K562 (cell line): ENCODE measurements at regions not wholly inside any gene's neighbourhood (a gene's known extent, or its start where the extent isn't known, plus 50 kb on each side); places are given as distances from the start of the nearest gene placed in this dataset.

Source experiments
- ATAC-seq: fragments of 200-7000 bp; cut with Tn5 transposase; 3 replicates; pipeline ENCODE4 v1.9.1; 2020; ENCODE audit warnings: moderate library complexity
- BruUV-seq: library from RNA; stranded (reverse); fragments of 400-500 nt; replicated peaks from 2 replicates; lab custom pipeline; 2021; lab: Mats Ljungman, UMichigan
- CTCF ChIA-PET: fragments of 300-600 bp; formaldehyde crosslinking; extraction: SDS; loops from one replicate; lab custom pipeline; 2021; ENCODE audit warnings: low intra/inter-chr PET ratio; lab: Yijun Ruan, JAX
- POLR2A ChIA-PET: fragments of 300-600, 350-650 bp; sonication (Branson Sonifier 250); formaldehyde crosslinking; extraction: SDS; loops from one replicate; lab custom pipeline; 2021; ENCODE audit warnings: antibody characterized with exemption, inconsistent platforms; lab: Yijun Ruan, JAX
- DNase-seq, 4 experiments: peaks; one replicate each; pipeline versions ENCODE4 v3.0.0 to v3.0.0-alpha.2; 2011 to 2018; ENCODE audit warnings: low spot score in 3 of 4, mixed read lengths in 3 of 4; ENCODE audit errors: extremely low read depth in 1 of 4
- FAIRE-seq: peaks from 2 replicates; lab custom pipeline; 2011; peaks lifted over from hg19 to GRCh38; lab: Jason Lieb, UNC
- H2AFZ ChIP-seq: 2 replicates; pipeline ENCODE4 v1.6.0; 2011; ENCODE audit warnings: low read depth, low read length, control low read depth, inconsistent platforms
- H3K27ac ChIP-seq: fragments of 200-600 bp; 3 replicates; pipeline ENCODE4 v1.8.0; 2011; ENCODE audit warnings: low read depth, mild to moderate bottlenecking, control low read depth, inconsistent platforms, low read length, moderate library complexity, mixed read lengths; ENCODE audit errors: extremely low read depth
- H3K27me3 ChIP-seq, 2 experiments: fragments of 300-600 bp in 1 of 2; 2 replicates in 1 of 2; 3 replicates in 1 of 2; pipeline versions ENCODE4 v1.6.0 to v1.8.0; 2011; ENCODE audit warnings: inconsistent platforms in 2 of 2, low read length in 2 of 2, mild to moderate bottlenecking in 1 of 2, mixed read lengths in 1 of 2, moderate library complexity in 1 of 2; ENCODE audit not compliant: control insufficient read depth in 2 of 2, insufficient read depth in 2 of 2
- H3K36me3 ChIP-seq: fragments of 300-600 bp; 3 replicates; pipeline ENCODE4 v1.8.0; 2011; ENCODE audit warnings: mild to moderate bottlenecking, low read length, inconsistent platforms; ENCODE audit not compliant: control insufficient read depth, insufficient read depth
- H3K4me1 ChIP-seq, 2 experiments: fragments of 200-600 bp in 1 of 2; replicated peaks in 1 of 2; 2 replicates in 1 of 2; 3 replicates in 1 of 2; pipeline versions ENCODE4 v1.5.1 to v1.8.0; 2011; ENCODE audit warnings: inconsistent platforms in 2 of 2, low read length in 2 of 2, mild to moderate bottlenecking in 1 of 2, mixed read lengths in 1 of 2, moderate library complexity in 1 of 2; ENCODE audit not compliant: control insufficient read depth in 2 of 2, insufficient read depth in 2 of 2
- H3K4me2 ChIP-seq: 2 replicates; pipeline ENCODE4 v1.6.1; 2011; ENCODE audit warnings: low read length, control low read depth, inconsistent platforms, mixed read lengths; ENCODE audit not compliant: insufficient read depth
- H3K4me3 ChIP-seq: fragments of 200-600 bp; sonication (generic), shearing (Covaris generic); 2 replicates; pipeline ENCODE4 v1.5.1; 2016; ENCODE audit warnings: control low read depth, inconsistent platforms
- H3K79me2 ChIP-seq: fragments of 200-600 bp; 3 replicates; pipeline ENCODE4 v1.8.0; 2011; ENCODE audit warnings: low read length, inconsistent platforms; ENCODE audit not compliant: control insufficient read depth, insufficient read depth
- H3K9ac ChIP-seq, 2 experiments: 2 replicates each; pipeline versions ENCODE4 v1.6.0 to v1.6.1; 2011; ENCODE audit warnings: low read depth in 2 of 2, low read length in 2 of 2, control low read depth in 1 of 2, inconsistent platforms in 1 of 2, mild to moderate bottlenecking in 1 of 2, mixed read lengths in 1 of 2; ENCODE audit not compliant: insufficient read depth in 1 of 2
- H3K9me1 ChIP-seq: one replicate; pipeline ENCODE4 v1.6.0; 2011; ENCODE audit warnings: inconsistent platforms, mild to moderate bottlenecking, low read length, moderate library complexity; ENCODE audit not compliant: control insufficient read depth, insufficient read depth
- H3K9me3 ChIP-seq: replicated peaks from 2 replicates; pipeline ENCODE4 v1.5.1; 2011; ENCODE audit warnings: low read depth, low read length, inconsistent platforms; ENCODE audit not compliant: control insufficient read depth, insufficient read depth
- H4K20me1 ChIP-seq: replicated peaks from 2 replicates; pipeline ENCODE4 v1.6.1; 2011; ENCODE audit warnings: low read length, inconsistent platforms, mixed read lengths; ENCODE audit not compliant: control insufficient read depth, insufficient read depth
- CBFA2T2 ChIP-seq: fragments of 450-650 bp; conservative IDR thresholded peaks from 2 replicates; pipeline ENCODE4 v1.6.1; 2017; ENCODE audit warnings: mild to moderate bottlenecking
- NR3C1 ChIP-seq: sonication (generic); formaldehyde crosslinking; IDR thresholded peaks from 2 replicates; pipeline ENCODE4 v1.8.1; 2022; ENCODE audit warnings: missing genetic modification reagents
- PTRF ChIP-seq: fragments of 450-650 bp; IDR thresholded peaks from 2 replicates; pipeline ENCODE4 v1.6.1; 2016; ENCODE audit warnings: mild to moderate bottlenecking, missing genetic modification characterization, missing compliant biosample characterization
- ZNF584 ChIP-seq: fragments of 200-800 bp; sonication (Bioruptor generic); IDR thresholded peaks from 2 replicates; pipeline ENCODE4 v1.6.1; 2016; ENCODE audit warnings: low read depth, mild to moderate bottlenecking, missing genetic modification characterization, missing compliant biosample characterization
- WGBS: fragments of 100-300 bp; shearing (Covaris generic); methylation state at CpG from one replicate; pipeline ENCODE4 v1.1.6; 2016; ENCODE audit warnings: low coverage, mixed read lengths; ENCODE audit not compliant: insufficient coverage; ENCODE audit errors: missing lambda C conversion rate; 5-methylcytosine and 5-hydroxymethylcytosine counted together
- in situ Hi-C: fragments of 300-500 bp; cut with MboI; formaldehyde crosslinking; loops from 4 replicates; pipeline ENCODE4 v1.15.0; 2018; ENCODE audit warnings: inconsistent platforms, mixed read lengths
- intact Hi-C: fragments of 100-400 bp; cut with micrococcal nuclease; formaldehyde crosslinking; loops from 2 replicates; pipeline ENCODE4 v1.14.2; 2022
- TF ChIP-seq, protein P1 (sequence below): fragments of 150-350 bp; IDR thresholded peaks from 2 replicates; pipeline ENCODE4 v1.6.1; 2014; ENCODE audit warnings: low read depth, mild to moderate bottlenecking, low read length, borderline replicate concordance
- TF ChIP-seq, protein P2 (sequence below): sonication (generic); formaldehyde crosslinking; IDR thresholded peaks from 2 replicates; pipeline ENCODE4 v1.8.0; 2022; ENCODE audit warnings: missing genetic modification reagents, mild to moderate bottlenecking, borderline replicate concordance

DNA sequence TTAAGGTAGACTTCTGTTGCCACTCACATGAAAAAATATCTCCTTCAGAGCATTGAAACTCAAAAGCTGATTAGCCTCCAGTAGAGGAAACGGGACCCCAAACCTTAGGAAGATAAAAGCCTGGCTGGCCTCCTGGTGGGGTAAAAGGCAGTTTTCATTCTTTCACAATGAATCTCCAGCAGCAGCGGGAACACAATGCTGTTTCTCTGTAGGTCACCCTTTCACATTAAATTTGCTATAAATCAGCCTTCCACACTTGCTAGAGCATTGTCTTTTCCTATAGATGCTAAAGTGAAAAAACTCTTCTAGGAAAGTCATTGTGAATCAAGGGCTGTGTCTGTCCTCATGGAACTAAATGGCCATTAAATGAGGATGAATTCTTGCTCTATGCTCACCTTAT lies 207.3 kb upstream of the MAGEB2 start (continued):
- TF ChIP-seq, protein P1, sequence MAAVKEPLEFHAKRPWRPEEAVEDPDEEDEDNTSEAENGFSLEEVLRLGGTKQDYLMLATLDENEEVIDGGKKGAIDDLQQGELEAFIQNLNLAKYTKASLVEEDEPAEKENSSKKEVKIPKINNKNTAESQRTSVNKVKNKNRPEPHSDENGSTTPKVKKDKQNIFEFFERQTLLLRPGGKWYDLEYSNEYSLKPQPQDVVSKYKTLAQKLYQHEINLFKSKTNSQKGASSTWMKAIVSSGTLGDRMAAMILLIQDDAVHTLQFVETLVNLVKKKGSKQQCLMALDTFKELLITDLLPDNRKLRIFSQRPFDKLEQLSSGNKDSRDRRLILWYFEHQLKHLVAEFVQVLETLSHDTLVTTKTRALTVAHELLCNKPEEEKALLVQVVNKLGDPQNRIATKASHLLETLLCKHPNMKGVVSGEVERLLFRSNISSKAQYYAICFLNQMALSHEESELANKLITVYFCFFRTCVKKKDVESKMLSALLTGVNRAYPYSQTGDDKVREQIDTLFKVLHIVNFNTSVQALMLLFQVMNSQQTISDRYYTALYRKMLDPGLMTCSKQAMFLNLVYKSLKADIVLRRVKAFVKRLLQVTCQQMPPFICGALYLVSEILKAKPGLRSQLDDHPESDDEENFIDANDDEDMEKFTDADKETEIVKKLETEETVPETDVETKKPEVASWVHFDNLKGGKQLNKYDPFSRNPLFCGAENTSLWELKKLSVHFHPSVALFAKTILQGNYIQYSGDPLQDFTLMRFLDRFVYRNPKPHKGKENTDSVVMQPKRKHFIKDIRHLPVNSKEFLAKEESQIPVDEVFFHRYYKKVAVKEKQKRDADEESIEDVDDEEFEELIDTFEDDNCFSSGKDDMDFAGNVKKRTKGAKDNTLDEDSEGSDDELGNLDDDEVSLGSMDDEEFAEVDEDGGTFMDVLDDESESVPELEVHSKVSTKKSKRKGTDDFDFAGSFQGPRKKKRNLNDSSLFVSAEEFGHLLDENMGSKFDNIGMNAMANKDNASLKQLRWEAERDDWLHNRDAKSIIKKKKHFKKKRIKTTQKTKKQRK: no peak

DNA sequence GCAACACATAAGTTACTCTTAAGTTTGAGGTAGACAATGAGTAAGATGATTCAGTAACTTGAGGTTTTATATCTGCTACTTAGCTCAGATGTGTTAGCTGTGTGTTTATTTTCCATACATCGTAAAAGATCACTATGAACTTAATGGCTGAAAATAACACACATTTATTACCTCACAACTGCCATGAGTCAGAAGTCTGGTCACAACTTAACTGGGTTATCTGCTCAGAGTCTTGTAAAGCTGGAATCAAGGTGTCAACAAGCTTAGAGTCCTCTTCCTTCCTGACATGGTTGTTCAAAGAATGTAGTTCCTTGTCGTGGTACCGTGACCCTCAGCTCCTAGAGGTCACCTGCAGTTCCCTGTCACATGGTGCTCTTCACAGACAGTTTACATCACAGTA lies 204.9 kb upstream of the MAGEB2 start:
- TF ChIP-seq CBFA2T2 (no peak), NR3C1 (CRISPR knock-in tag) (no peak), PTRF (tag) (no peak), ZNF584 (CRISPR knock-in tag) (no peak)
- TF ChIP-seq, protein P2, sequence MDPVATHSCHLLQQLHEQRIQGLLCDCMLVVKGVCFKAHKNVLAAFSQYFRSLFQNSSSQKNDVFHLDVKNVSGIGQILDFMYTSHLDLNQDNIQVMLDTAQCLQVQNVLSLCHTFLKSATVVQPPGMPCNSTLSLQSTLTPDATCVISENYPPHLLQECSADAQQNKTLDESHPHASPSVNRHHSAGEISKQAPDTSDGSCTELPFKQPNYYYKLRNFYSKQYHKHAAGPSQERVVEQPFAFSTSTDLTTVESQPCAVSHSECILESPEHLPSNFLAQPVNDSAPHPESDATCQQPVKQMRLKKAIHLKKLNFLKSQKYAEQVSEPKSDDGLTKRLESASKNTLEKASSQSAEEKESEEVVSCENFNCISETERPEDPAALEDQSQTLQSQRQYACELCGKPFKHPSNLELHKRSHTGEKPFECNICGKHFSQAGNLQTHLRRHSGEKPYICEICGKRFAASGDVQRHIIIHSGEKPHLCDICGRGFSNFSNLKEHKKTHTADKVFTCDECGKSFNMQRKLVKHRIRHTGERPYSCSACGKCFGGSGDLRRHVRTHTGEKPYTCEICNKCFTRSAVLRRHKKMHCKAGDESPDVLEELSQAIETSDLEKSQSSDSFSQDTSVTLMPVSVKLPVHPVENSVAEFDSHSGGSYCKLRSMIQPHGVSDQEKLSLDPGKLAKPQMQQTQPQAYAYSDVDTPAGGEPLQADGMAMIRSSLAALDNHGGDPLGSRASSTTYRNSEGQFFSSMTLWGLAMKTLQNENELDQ (CRISPR knock-in tag): no peak
- TF ChIP-seq, all 486 proteins: peak for 0
- H3K79me2 ChIP-seq: no peaks in the 10 kb centered on the region
- no peak overlapping the region for H3K27ac ChIP-seq
- WGBS: 0% methylated on average over 3 of the region's 3 CpGs
- BruUV-seq: no TSS peak
- no peaks in the 10 kb centered on the region for H3K36me3 ChIP-seq
- intact Hi-C loops: no loop called here
- no peak overlapping the region for H3K4me3 ChIP-seq
- ChIA-PET POLR2A (interaction anchor here (0.6 kb wide), 1 partner anchor 96 kb away, joined by 3 read pairs; no protein-coding TSS in a partner anchor), CTCF (no interaction called here)
- H3K4me2 ChIP-seq: no peak overlapping the region
- no peak overlapping the region for H3K9ac ChIP-seq
- DNase-seq: no peak
- no peak for ATAC-seq
- H3K27me3 ChIP-seq: no peaks in the 10 kb centered on the region
- no peaks in the 10 kb centered on the region for H3K9me3 ChIP-seq
- no peak for FAIRE-seq
- no peaks in the 10 kb centered on the region for H3K9me1 ChIP-seq
- no peaks in the 10 kb centered on the region for H3K4me1 ChIP-seq
- no peak overlapping the region for H2AFZ ChIP-seq
- H4K20me1 ChIP-seq: no peaks in the 10 kb centered on the region
- in situ Hi-C loops: no loop called here
